Bronchial epithelial cell (primary cell): ENCODE measurements at regions not wholly inside any gene's neighbourhood (a gene's known extent, or its start where the extent isn't known, plus 50 kb on each side); places are given as distances from the start of the nearest gene placed in this dataset.

ENCODE experiments used
- DNase-seq: peaks from one replicate; pipeline ENCODE4 v3.0.0-alpha.2; 2010; ENCODE audit warnings: low read depth
- FAIRE-seq: peaks from 2 replicates; lab custom pipeline; 2011; peaks lifted over from hg19 to GRCh38; lab: Jason Lieb, UNC
- H3K27me3 ChIP-seq: 2 replicates; pipeline ENCODE4 v1.5.1; 2011; ENCODE audit warnings: low read length; ENCODE audit not compliant: control insufficient read depth, insufficient read depth
- H3K36me3 ChIP-seq: 2 replicates; pipeline ENCODE4 v1.5.1; 2011; ENCODE audit warnings: low read length; ENCODE audit not compliant: control insufficient read depth, insufficient read depth
- H3K4me3 ChIP-seq: 2 replicates; pipeline ENCODE4 v1.5.1; 2011; ENCODE audit warnings: mild to moderate bottlenecking, low read depth, low read length, control low read depth
- TF ChIP-seq, protein P1 (sequence below): IDR thresholded peaks from 2 replicates; pipeline ENCODE4 v1.5.1; 2011; ENCODE audit warnings: mild to moderate bottlenecking, moderate library complexity, low read length, control low read depth, inconsistent platforms; ENCODE audit not compliant: insufficient read depth, severe bottlenecking

DNA sequence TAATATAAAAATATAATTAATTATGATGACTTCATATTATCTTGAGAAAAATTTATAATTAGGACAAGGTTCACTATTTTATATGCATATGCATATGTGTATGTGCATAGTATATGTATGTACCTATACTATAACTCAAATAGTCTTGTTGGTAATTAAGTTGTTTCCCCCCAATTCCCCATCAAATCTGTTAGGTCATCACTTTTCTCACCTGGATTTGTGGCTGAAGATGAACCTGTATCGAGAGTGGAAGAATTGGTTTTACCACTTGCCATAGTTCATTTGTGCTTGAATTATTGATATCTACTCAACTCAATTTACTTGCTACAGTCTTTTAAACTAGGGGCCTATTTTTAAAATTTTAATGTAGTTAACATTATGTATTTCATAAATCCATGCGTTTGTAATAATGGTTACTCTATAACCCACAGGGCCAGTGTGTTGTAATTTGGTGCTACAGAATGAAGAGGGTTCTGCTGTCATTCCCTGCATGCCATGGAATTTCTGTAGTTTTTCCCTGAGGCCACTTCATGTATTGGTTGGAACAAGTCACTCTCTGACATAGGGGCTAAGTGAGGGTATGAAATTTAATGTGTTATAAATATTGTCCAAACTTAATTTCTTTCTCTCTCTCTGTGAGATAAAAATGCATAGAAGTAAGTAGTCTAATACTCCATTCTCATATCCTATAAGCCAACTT is 74.9 kb downstream of the TAF11L14 start:
- no peak for FAIRE-seq

DNA sequence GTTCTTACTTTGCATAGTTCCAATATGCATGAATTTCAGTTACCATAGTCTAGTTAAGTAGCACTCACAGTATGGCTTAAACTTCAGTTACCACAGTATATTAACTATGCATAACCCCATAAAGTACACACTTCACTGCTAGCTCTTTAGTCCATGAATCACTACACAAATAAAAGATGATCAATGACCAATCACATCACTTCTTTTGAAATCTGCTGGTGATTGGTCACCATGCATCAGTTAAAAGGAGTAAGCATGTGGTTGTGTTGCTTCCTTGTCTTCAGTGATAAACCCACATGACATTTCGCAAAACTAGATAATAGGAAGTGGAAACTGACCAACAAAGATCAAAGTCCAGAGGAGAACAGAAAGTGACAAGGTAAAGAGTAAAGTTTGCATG is 79.0 kb downstream of the TAF11L14 start:
- Histone ChIP-seq H3K4me3 (no peak overlapping the region), H3K36me3 (no peaks in the 10 kb centered on the region), H3K27me3 (no peaks in the 10 kb centered on the region)
- TF ChIP-seq, protein P1, sequence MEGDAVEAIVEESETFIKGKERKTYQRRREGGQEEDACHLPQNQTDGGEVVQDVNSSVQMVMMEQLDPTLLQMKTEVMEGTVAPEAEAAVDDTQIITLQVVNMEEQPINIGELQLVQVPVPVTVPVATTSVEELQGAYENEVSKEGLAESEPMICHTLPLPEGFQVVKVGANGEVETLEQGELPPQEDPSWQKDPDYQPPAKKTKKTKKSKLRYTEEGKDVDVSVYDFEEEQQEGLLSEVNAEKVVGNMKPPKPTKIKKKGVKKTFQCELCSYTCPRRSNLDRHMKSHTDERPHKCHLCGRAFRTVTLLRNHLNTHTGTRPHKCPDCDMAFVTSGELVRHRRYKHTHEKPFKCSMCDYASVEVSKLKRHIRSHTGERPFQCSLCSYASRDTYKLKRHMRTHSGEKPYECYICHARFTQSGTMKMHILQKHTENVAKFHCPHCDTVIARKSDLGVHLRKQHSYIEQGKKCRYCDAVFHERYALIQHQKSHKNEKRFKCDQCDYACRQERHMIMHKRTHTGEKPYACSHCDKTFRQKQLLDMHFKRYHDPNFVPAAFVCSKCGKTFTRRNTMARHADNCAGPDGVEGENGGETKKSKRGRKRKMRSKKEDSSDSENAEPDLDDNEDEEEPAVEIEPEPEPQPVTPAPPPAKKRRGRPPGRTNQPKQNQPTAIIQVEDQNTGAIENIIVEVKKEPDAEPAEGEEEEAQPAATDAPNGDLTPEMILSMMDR: no peak
- FAIRE-seq: no peak
- peak; percentile 62 for DNase-seq

More for the DNA sequence above, 74.9 kb downstream of the TAF11L14 start:
- no peak overlapping the region for H3K4me3 ChIP-seq
- no peak for DNase-seq
- no peaks in the 10 kb centered on the region for H3K27me3 ChIP-seq
- no peaks in the 10 kb centered on the region for H3K36me3 ChIP-seq
- TF ChIP-seq, protein P1: no peak

GRCh38 chr5:17714186-17714585 is 79.9 kb downstream of the TAF11L14 start:
- Histone ChIP-seq H3K27me3 (no peaks in the 10 kb centered on the region), H3K4me3 (no peak overlapping the region), H3K36me3 (no peaks in the 10 kb centered on the region)
- DNase-seq: no peak
- TF ChIP-seq, protein P1: no peak
- no peak for FAIRE-seq

GRCh38 chr5:17719592-17719991 is 85.3 kb downstream of the TAF11L14 start:
- H3K4me3 ChIP-seq: no peak overlapping the region
- FAIRE-seq: no peak
- TF ChIP-seq, protein P1: no peak

DNA sequence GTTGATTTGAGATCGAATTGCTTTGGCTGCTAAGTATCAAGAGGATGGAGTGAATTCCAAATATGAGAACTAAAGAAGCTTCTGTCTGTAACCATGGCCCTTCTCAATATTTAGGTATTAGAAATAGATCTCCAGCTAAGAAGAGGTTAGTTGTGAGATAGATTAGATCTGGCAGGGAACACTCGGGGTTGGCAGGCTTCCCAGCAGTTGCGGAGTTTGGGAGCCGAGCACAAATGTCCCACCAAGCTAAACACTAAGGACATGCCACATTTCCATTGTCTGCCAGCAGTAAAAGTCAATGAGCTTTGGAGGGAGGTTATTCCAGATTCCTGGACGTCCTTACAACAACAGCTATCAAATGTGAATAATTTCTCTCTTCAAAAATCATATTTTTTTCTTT is 85.8 kb downstream of the TAF11L14 start:
- FAIRE-seq (no peak), DNase-seq (no peak)
- no peaks in the 10 kb centered on the region for H3K27me3 ChIP-seq
- H3K36me3 ChIP-seq: no peaks in the 10 kb centered on the region
- H3K4me3 ChIP-seq: no peak overlapping the region
- TF ChIP-seq, protein P1: no peak

More at GRCh38 chr5:17719592-17719991, 85.3 kb downstream of the TAF11L14 start:
- no peak for DNase-seq
- H3K36me3 ChIP-seq: no peaks in the 10 kb centered on the region
- H3K27me3 ChIP-seq: no peaks in the 10 kb centered on the region

GRCh38 chr5:17723876-17724275 is 89.6 kb downstream of the TAF11L14 start:
- FAIRE-seq (no peak), DNase-seq (no peak)
- Histone ChIP-seq H3K27me3 (no peaks in the 10 kb centered on the region), H3K36me3 (no peaks in the 10 kb centered on the region), H3K4me3 (no peak overlapping the region)
- TF ChIP-seq, protein P1: no peak
